Activated T-cell treated with anti-CD3 and anti-CD28 coated beads for 1 hour (primary cell): ENCODE measurements at regions not wholly inside any gene's neighbourhood (a gene's known extent, or its start where the extent isn't known, plus 50 kb on each side); places are given as distances from the start of the nearest gene placed in this dataset.

Experiments used
- DNase-seq: peaks from one replicate; pipeline ENCODE4 v3.0.0-alpha.2; 2020; ENCODE audit warnings: low read depth

DNA sequence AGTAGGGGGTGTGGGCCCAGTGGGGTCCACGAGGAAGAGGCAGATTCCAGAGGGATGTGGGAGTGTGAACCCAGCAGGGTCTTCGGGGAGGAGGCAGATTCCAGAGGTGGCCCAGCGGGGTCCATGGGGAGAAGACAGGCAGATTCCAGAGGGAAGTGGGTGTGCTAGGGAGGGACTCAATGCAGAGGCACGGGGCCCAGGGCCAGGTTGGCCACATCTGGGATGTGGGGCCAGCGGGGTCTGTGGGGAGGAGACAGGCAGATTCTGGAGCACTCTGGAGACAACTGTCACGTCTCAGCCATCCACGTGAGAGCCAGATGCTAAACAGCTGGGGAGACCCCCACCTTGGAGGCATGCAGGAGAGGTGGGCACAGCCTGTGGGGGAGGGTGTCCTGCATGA lies 582.6 kb downstream of the TBC1D22A start:
- no peak for DNase-seq

DNA sequence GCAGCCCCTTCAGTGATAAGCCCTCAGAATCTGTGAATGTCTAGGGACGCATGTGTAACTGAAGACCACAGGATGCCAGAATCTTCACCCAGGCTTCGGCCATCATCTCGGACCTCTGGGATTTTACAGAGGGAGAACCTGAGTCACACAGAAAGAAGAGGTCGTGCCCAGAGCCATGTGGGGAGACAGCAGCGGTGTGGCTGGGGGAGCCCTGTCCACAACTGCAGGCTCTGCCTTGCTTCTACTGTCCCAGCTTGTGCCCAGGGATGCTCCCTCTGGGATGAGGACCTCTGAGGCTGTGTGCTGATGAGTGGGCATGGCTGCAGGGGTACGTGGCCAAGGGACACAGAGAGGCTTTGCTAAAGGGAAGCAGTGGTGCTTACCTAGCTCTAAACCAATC lies 582.0 kb downstream of the TBC1D22A start:
- DNase-seq = no peak

DNA sequence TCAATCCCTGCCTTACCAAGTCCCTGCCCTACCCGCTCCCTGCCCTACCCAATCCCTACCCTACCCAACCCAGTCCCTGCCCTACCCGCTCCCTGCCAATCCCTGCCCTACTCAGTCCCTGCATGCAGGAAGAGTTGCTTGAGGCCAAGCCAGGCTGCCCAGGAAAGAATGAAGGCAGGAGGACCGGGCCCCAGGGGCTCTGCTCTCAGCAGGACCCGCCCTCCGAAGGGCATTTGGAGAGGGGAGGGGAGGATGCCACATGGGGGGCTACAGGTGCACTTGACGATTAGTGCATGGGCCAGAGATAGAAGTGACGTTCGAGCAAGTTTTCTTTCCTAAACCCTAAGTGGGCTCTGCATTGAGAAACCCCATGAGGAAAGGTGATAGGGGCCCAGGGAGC lies 581.2 kb downstream of the TBC1D22A start:
- no peak for DNase-seq

DNA sequence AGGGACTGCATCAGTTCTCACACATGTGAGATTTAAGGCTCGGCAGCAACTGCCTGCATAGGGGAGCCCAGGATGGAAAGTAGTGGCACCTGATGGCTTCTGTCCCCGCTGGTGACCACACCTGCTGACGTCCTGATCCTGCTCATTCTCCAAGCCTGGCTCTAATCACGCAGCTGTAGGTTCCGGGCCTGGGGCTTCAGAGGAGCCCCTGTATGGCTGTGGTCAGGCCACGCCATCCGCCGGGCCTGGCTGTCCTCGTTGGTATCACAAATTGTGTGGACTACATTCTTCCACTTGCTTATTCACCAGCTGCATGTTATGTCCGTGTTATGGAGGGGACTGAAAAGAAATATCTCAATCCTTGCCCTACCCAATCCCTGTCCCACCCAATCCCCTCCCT lies 580.0 kb downstream of the TBC1D22A start:
- no peak for DNase-seq

- no peak for DNase-seq
These were observed 579.0 kb downstream of the TBC1D22A start for GRCh38 chr22:47341464-47341863.

GRCh38 chr22:47340851-47341436 lies 578.5 kb downstream of the TBC1D22A start:
- no peak for DNase-seq

- DNase-seq = no peak
These were observed 574.7 kb downstream of the TBC1D22A start for GRCh38 chr22:47337161-47337621.

DNA sequence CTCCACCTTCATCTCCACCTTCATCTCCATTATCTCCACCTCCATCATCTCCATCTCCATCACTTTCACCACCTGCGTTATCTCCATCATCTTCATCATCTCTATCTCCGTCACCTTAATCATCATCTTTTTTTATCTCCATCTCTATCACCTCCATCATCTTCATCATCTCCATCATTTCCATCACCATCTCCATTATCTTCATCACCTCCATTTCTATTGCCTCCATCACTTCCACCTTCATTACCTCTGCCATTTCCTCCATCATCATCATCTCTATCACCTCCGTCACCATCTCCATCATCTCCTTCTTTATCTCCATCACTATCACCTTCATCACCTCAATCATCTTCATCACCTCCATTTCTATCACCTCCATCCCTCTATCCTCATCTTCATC lies 573.5 kb downstream of the TBC1D22A start:
- no peak for DNase-seq

- DNase-seq = no peak
These were observed 573.0 kb downstream of the TBC1D22A start for GRCh38 chr22:47335460-47335859.

DNA sequence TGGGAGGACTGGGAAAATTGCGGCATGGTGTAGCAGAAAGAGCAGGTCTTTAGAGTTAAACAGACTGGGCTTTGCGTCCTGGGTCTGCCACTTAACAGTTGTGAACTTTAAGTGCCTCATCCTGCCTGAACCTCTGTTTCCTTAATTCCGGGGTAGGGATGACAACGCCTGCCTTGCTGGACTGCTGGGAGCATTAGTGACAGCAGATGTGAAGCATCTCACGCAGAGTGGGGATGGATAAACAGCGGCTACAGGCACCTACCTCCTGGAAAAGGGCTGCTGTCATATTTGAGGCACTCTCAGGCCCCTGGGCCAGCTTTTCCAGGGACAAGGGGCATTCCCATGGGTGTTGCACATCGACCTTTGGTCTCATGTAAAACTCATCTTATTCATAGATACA lies 572.2 kb downstream of the TBC1D22A start:
- no peak for DNase-seq

DNA sequence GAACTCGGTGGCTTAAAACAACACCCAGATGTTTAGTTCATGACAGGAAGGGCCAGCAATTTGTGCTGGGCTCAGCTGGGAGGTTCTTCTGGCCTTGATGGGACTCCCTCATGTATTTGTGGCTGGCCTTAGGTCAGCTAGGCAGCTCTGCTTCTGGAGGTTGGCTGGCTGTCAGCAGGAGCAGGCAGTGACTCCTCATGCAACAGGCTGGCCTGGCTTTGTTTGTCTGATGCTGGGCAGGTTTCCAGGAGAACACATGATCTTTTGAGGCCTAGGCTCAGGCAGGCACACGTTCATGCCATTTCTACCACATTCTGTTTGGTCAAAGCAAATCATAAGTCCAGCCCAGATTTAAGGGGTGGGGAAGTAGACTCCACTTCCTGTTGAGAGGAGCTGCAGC lies 571.2 kb downstream of the TBC1D22A start:
- DNase-seq = no peak

GRCh38 chr22:47332246-47332980 lies 570.0 kb downstream of the TBC1D22A start:
- DNase-seq = no peak

- DNase-seq = no peak
These were observed 569.3 kb downstream of the TBC1D22A start for GRCh38 chr22:47331750-47332149.

DNA sequence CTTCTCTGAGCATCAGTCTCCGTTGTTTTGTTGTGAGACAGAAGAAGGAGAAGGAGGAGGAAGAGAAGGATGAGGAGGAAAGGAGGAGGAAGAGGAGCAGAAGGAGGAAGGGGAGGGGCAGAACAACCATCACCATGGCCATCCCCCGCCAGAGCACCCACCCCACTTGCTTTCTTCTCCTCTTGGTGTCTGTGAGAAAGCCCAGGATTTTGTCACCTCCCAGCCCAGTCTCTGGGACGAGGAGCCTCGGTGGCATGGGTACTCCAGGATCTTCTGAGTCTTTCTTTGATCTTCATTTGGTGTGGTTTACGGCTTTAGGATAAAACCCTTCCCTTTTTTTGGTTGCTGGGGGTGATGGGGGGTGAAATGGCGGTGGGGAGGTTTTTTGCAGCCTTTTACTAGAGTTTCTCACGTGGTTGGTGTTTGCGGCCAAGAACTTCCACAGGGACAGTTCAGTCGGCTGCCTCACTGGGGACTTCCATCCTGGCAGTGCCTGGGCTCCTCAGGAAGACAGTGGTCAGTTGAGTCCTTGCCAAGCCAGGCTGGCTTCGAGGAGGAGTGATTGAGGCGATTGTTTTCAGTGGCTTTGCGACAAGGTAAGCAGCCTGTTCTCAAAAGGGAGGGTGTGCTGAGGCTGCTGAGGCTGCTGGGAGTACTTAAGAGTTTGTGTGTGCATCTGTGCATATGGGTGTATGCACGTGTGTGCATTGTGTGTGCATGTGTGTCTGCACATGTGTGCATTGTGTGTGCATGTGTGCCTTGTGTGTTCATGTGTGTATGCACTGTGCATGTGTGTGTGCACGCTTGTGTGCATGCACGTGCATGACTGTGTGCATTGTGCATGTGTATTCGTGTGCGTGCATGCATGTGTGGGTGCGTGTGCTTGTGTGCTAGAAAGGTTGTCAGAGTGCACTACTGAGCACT lies 567.5 kb downstream of the TBC1D22A start:
- no peak for DNase-seq

- no peak for DNase-seq
These were observed 566.2 kb downstream of the TBC1D22A start for GRCh38 chr22:47328550-47329243.

- no peak for DNase-seq
These were observed 564.8 kb downstream of the TBC1D22A start for GRCh38 chr22:47327241-47327640.

DNA sequence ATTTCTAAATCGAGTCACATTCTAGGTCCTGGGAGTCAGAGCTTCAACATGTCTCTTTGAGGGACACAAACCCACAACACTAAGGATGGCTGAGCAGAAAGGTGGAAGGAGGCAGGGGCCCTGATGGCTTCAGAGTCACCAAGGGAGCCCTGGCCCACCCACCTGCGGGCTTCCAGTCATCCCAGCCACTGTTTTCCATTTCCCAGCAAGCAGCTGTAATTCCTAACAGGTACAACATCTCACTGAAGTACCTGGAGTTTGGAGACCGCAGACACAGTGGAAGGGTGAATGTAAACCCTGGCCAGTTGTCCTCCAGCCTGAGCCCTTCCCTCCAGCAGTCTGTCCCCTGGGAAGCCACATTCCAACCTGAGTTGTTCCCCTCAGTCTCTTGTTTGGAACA lies 562.8 kb downstream of the TBC1D22A start:
- DNase-seq = no peak

DNA sequence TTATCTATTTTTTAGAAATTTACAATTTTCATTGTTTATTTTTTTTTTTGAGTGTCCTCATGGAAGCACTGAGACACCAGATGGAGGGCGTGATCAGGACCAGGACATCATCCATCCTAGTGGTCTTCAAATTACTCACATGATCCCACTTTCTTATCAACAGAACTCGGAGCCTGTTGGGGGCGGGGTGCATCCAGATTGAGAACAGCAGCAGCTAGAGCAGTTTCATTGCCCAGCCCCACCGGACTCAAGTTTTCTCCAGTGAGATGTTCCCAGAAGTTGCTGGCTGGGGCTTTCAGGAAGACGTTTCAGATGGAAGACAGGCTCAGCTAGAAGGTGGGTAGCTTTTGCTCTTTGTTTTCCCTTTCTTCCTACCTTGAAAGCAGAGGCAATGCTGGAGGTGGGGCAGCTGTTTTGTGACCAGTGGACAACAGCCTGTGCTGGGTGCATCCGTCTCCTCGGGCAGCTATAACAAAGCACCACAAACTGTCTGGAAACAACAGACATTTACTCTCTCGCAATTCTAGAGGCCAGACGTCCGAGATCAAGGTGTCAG lies 562.1 kb downstream of the TBC1D22A start:
- DNase-seq = no peak

- DNase-seq = no peak
These were observed 561.1 kb downstream of the TBC1D22A start for GRCh38 chr22:47323518-47323917.

- DNase-seq = no peak
These were observed 560.4 kb downstream of the TBC1D22A start for GRCh38 chr22:47322854-47323253.

- no peak for DNase-seq
These were observed 558.1 kb downstream of the TBC1D22A start for GRCh38 chr22:47320560-47320959.
